ENCODE measurements at regions not wholly inside any gene's neighbourhood (a gene's known extent, or its start where the extent isn't known, plus 50 kb on each side); places are given as distances from the start of the nearest gene placed in this dataset.

GRCh38 chr4:35217331-35217730 is 1027.0 kb downstream of the ARAP2 start:
- FAIRE-seq = no peak
- intact Hi-C loops (cut with DNase I) = no loop called here
- no peak overlapping the region for H3K4me3 ChIP-seq (ENCODE audit: low read length in 3 of 3)
- H3K27ac ChIP-seq (ENCODE audit: low read depth in 2 of 2, low read length in 2 of 2) = no peak overlapping the region
- H3K9ac ChIP-seq (ENCODE audit: low read length in 3 of 3) = no peak overlapping the region
- DNase-seq = no peak
- no peaks in the 10 kb centered on the region for H3K27me3 ChIP-seq (ENCODE audit: control insufficient read depth, insufficient read depth, low read length)
- H3K9me3 ChIP-seq (ENCODE audit: control insufficient read depth in 2 of 3, insufficient read depth in 1 of 3, low read length in 3 of 3) = no peaks in the 10 kb centered on the region
- H3K4me1 ChIP-seq (ENCODE audit: control insufficient read depth in 2 of 3, insufficient read depth in 2 of 3, low read depth in 1 of 3, low read length in 3 of 3) = no peaks in the 10 kb centered on the region
- no peak for TF ChIP-seq CTCF (IDR thresholded peaks at IDR 0.05; ENCODE audit: borderline replicate concordance, extremely low read depth, insufficient read depth)
- H3K36me3 ChIP-seq (ENCODE audit: control insufficient read depth in 2 of 3, insufficient read depth in 3 of 3, low read length in 3 of 3) = no peaks in the 10 kb centered on the region

GRCh38 chr4:35228313-35228712 is 1016.0 kb downstream of the ARAP2 start:
- no peaks in the 10 kb centered on the region for H3K4me1 ChIP-seq (ENCODE audit: control insufficient read depth in 2 of 3, insufficient read depth in 2 of 3, low read depth in 1 of 3, low read length in 3 of 3)
- H3K4me3 ChIP-seq (ENCODE audit: low read length in 3 of 3) = no peak overlapping the region
- no peak overlapping the region for H3K27ac ChIP-seq (ENCODE audit: low read depth in 2 of 2, low read length in 2 of 2)
- FAIRE-seq = no peak
- no peak for TF ChIP-seq CTCF (IDR thresholded peaks at IDR 0.05; ENCODE audit: borderline replicate concordance, extremely low read depth, insufficient read depth)
- H3K9ac ChIP-seq (ENCODE audit: low read length in 3 of 3) = no peak overlapping the region
- peaks cover 0 to 2% (median 0%) of the 10 kb centered on the region in 3 donors for H3K9me3 ChIP-seq (ENCODE audit: control insufficient read depth in 2 of 3, insufficient read depth in 1 of 3, low read length in 3 of 3)
- DNase-seq = peak in 3 of 5 donors; percentile 31 to 66 (median 33)
- H3K27me3 ChIP-seq (ENCODE audit: control insufficient read depth, insufficient read depth, low read length) = no peaks in the 10 kb centered on the region
- intact Hi-C loops (cut with DNase I) = no loop called here
- no peaks in the 10 kb centered on the region for H3K36me3 ChIP-seq (ENCODE audit: control insufficient read depth in 2 of 3, insufficient read depth in 3 of 3, low read length in 3 of 3)

GRCh38 chr4:35229021-35229420 is 1015.3 kb downstream of the ARAP2 start:
- Histone ChIP-seq H3K9ac (ENCODE audit: low read length in 3 of 3) (no peak overlapping the region), H3K27ac (ENCODE audit: low read depth in 2 of 2, low read length in 2 of 2) (no peak overlapping the region), H3K4me1 (ENCODE audit: control insufficient read depth in 2 of 3, insufficient read depth in 2 of 3, low read depth in 1 of 3, low read length in 3 of 3) (no peaks in the 10 kb centered on the region), H3K36me3 (ENCODE audit: control insufficient read depth in 2 of 3, insufficient read depth in 3 of 3, low read length in 3 of 3) (no peaks in the 10 kb centered on the region), H3K9me3 (ENCODE audit: control insufficient read depth in 2 of 3, insufficient read depth in 1 of 3, low read length in 3 of 3) (peaks cover 0 to 2% (median 0%) of the 10 kb centered on the region in 3 donors), H3K27me3 (ENCODE audit: control insufficient read depth, insufficient read depth, low read length) (no peaks in the 10 kb centered on the region), H3K4me3 (ENCODE audit: low read length in 3 of 3) (no peak overlapping the region)
- intact Hi-C loops (cut with DNase I) = no loop called here
- TF ChIP-seq CTCF (IDR thresholded peaks at IDR 0.05; ENCODE audit: borderline replicate concordance, extremely low read depth, insufficient read depth) = no peak
- DNase-seq (no peak), FAIRE-seq (no peak)

GRCh38 chr4:35237924-35238323 is 1006.4 kb downstream of the ARAP2 start:
- H3K4me3 ChIP-seq (ENCODE audit: low read length in 3 of 3) = no peak overlapping the region
- DNase-seq = no peak
- intact Hi-C loops (cut with DNase I) = no loop called here
- H3K36me3 ChIP-seq (ENCODE audit: control insufficient read depth in 2 of 3, insufficient read depth in 3 of 3, low read length in 3 of 3) = no peaks in the 10 kb centered on the region
- TF ChIP-seq CTCF (IDR thresholded peaks at IDR 0.05; ENCODE audit: borderline replicate concordance, extremely low read depth, insufficient read depth) = no peak
- H3K27me3 ChIP-seq (ENCODE audit: control insufficient read depth, insufficient read depth, low read length) = no peaks in the 10 kb centered on the region
- H3K9me3 ChIP-seq (ENCODE audit: control insufficient read depth in 2 of 3, insufficient read depth in 1 of 3, low read length in 3 of 3) = no peaks in the 10 kb centered on the region
- no peak overlapping the region for H3K27ac ChIP-seq (ENCODE audit: low read depth in 2 of 2, low read length in 2 of 2)
- H3K4me1 ChIP-seq (ENCODE audit: control insufficient read depth in 2 of 3, insufficient read depth in 2 of 3, low read depth in 1 of 3, low read length in 3 of 3) = no peaks in the 10 kb centered on the region
- FAIRE-seq = no peak
- no peak overlapping the region for H3K9ac ChIP-seq (ENCODE audit: low read length in 3 of 3)

Data from kidney (tissue), 13 donors.